ENCODE measurements at regions not wholly inside any gene's neighbourhood (a gene's known extent, or its start where the extent isn't known, plus 50 kb on each side); places are given as distances from the start of the nearest gene placed in this dataset.

- TF ChIP-seq, protein P1, sequence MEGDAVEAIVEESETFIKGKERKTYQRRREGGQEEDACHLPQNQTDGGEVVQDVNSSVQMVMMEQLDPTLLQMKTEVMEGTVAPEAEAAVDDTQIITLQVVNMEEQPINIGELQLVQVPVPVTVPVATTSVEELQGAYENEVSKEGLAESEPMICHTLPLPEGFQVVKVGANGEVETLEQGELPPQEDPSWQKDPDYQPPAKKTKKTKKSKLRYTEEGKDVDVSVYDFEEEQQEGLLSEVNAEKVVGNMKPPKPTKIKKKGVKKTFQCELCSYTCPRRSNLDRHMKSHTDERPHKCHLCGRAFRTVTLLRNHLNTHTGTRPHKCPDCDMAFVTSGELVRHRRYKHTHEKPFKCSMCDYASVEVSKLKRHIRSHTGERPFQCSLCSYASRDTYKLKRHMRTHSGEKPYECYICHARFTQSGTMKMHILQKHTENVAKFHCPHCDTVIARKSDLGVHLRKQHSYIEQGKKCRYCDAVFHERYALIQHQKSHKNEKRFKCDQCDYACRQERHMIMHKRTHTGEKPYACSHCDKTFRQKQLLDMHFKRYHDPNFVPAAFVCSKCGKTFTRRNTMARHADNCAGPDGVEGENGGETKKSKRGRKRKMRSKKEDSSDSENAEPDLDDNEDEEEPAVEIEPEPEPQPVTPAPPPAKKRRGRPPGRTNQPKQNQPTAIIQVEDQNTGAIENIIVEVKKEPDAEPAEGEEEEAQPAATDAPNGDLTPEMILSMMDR (conservative IDR thresholded peaks at IDR 0.05; ENCODE audit: low read depth, low read length) = no peak
- TF ChIP-seq EZH2 (IDR thresholded peaks at IDR 0.05; ENCODE audit: low read length, unreplicated experiment) (no peak), EZH2phosphoT487 (IDR thresholded peaks at IDR 0.05; ENCODE audit: borderline replicate concordance, low read length) (no peak)
Observed at GRCh38 chr13:105365021-105365550, 1170.4 kb downstream of the EFNB2 start.
